Aorta (tissue), 5 donors: ENCODE measurements at regions not wholly inside any gene's neighbourhood (a gene's known extent, or its start where the extent isn't known, plus 50 kb on each side); places are given as distances from the start of the nearest gene placed in this dataset.

Source experiments
- ATAC-seq: fragments of 200-7000 bp; cut with Tn5 transposase; one replicate; pipeline ENCODE4 v1.9.1; 2022; ENCODE audit warnings: moderate library complexity; ENCODE audit not compliant: low FRiP score
- DNase-seq, 2 donors: peaks; one replicate each; pipeline ENCODE4 v3.0.0-alpha.2; 2020
- H3K27ac ChIP-seq, 2 donors: one replicate each; pipeline ENCODE4 v1.5.1; 2013; ENCODE audit warnings: low read length in 2 of 2, mild to moderate bottlenecking in 2 of 2, moderate library complexity in 2 of 2, control low read depth in 1 of 2, inconsistent platforms in 1 of 2, low read depth in 1 of 2
- H3K27me3 ChIP-seq, 2 donors: one replicate each; pipeline ENCODE4 v1.6.1; 2013; ENCODE audit warnings: control low read depth in 1 of 2, low read length in 1 of 2, mild to moderate bottlenecking in 1 of 2, moderate library complexity in 1 of 2; ENCODE audit not compliant: insufficient read depth in 2 of 2, control insufficient read depth in 1 of 2
- H3K36me3 ChIP-seq, 2 donors: one replicate each; pipeline ENCODE4 v1.6.1; 2013; ENCODE audit warnings: control low read depth in 1 of 2, low read length in 1 of 2, mild to moderate bottlenecking in 1 of 2; ENCODE audit not compliant: insufficient read depth in 2 of 2, control insufficient read depth in 1 of 2
- H3K4me1 ChIP-seq, 2 donors: one replicate each; pipeline ENCODE4 v1.6.1; 2013; ENCODE audit warnings: low read length in 2 of 2, control low read depth in 1 of 2, mild to moderate bottlenecking in 1 of 2, moderate library complexity in 1 of 2; ENCODE audit not compliant: insufficient read depth in 2 of 2, control insufficient read depth in 1 of 2
- H3K4me3 ChIP-seq, 2 donors: one replicate each; pipeline ENCODE4 v1.5.1; 2013; ENCODE audit warnings: low read length in 2 of 2, control low read depth in 1 of 2, mild to moderate bottlenecking in 1 of 2
- H3K9me3 ChIP-seq: one replicate; pipeline ENCODE4 v1.6.1; 2013; ENCODE audit warnings: mild to moderate bottlenecking, low read length; ENCODE audit not compliant: control insufficient read depth
- WGBS, 2 donors: extraction: QIAGEN DNeasy Blood & Tissue Kit; methylation state at CpG; one replicate each; pipeline ENCODE4 v1.1.7; 2013; 5-methylcytosine and 5-hydroxymethylcytosine counted together
- intact Hi-C, 2 donors: fragments of 100-400 bp; cut with DNase I; formaldehyde crosslinking; loops; one replicate each; pipeline versions ENCODE4 v1.14.2 to v1.15.0; 2022
- donor health status: healthy with polysubstance abuse.
- donor health status: Bipolar disorder and iron deficiency.
- donor health status: DM: no; HTN: no; CAD: no.
- donor health status: DM: no; HTN: no; CAD: no.
- donor health status: DM: yes; HTN: yes; CAD: no.

GRCh38 chr3:55376753-55377347, 110.3 kb downstream of the WNT5A start:
- H3K4me1 ChIP-seq: no peaks in the 10 kb centered on the region
- DNase-seq: no peak
- no peak overlapping the region for H3K27ac ChIP-seq
- H3K36me3 ChIP-seq: no peaks in the 10 kb centered on the region
- ATAC-seq: no peak
- H3K4me3 ChIP-seq: no peak overlapping the region
- H3K9me3 ChIP-seq: no peaks in the 10 kb centered on the region
- WGBS, 2 donors: 82 to 87% methylated on average over 3 of the region's 3 CpGs
- intact Hi-C loops: no loop called here
- no peaks in the 10 kb centered on the region for H3K27me3 ChIP-seq

- H3K27me3 ChIP-seq: no peaks in the 10 kb centered on the region
- 94 to 95% methylated on average over 5 of the region's 5 CpGs for WGBS, 2 donors
- no peak overlapping the region for H3K27ac ChIP-seq
- H3K4me3 ChIP-seq: no peak overlapping the region
- no peaks in the 10 kb centered on the region for H3K36me3 ChIP-seq
- ATAC-seq: no peak
- no peaks in the 10 kb centered on the region for H3K9me3 ChIP-seq
- H3K4me1 ChIP-seq: no peaks in the 10 kb centered on the region
- intact Hi-C loops: no loop called here
- DNase-seq: no peak
Observed at GRCh38 chr3:55373423-55373822, 113.7 kb downstream of the WNT5A start.

- Histone ChIP-seq H3K27me3 (no peaks in the 10 kb centered on the region), H3K9me3 (no peaks in the 10 kb centered on the region), H3K4me1 (no peaks in the 10 kb centered on the region), H3K36me3 (no peaks in the 10 kb centered on the region), H3K4me3 (no peak overlapping the region), H3K27ac (no peak overlapping the region)
- DNase-seq: no peak
- no peak for ATAC-seq
- intact Hi-C loops: no loop called here
- 5 to 8% methylated on average over 12 of the region's 12 CpGs for WGBS, 2 donors
Observed at GRCh38 chr3:55370272-55370671, 116.8 kb downstream of the WNT5A start.

GRCh38 chr3:55369141-55369847, 117.8 kb downstream of the WNT5A start:
- Histone ChIP-seq H3K27me3 (no peaks in the 10 kb centered on the region), H3K27ac (no peak overlapping the region), H3K36me3 (no peaks in the 10 kb centered on the region), H3K4me3 (no peak overlapping the region), H3K9me3 (no peaks in the 10 kb centered on the region), H3K4me1 (no peaks in the 10 kb centered on the region)
- ATAC-seq (no peak), DNase-seq (no peak)
- intact Hi-C loops: no loop called here
- 17 to 26% methylated on average over 10 of the region's 10 CpGs for WGBS, 2 donors

GRCh38 chr3:55368366-55368765, 118.7 kb downstream of the WNT5A start:
- H3K27me3 ChIP-seq: no peaks in the 10 kb centered on the region
- ATAC-seq (no peak), DNase-seq (no peak)
- intact Hi-C loops: no loop called here
- H3K36me3 ChIP-seq: no peaks in the 10 kb centered on the region
- H3K27ac ChIP-seq: no peak overlapping the region
- no peaks in the 10 kb centered on the region for H3K4me1 ChIP-seq
- no peak overlapping the region for H3K4me3 ChIP-seq
- WGBS, 2 donors: 49 to 62% methylated on average over 6 of the region's 6 CpGs
- H3K9me3 ChIP-seq: no peaks in the 10 kb centered on the region

- H3K4me1 ChIP-seq: no peaks in the 10 kb centered on the region
- no peak overlapping the region for H3K4me3 ChIP-seq
- intact Hi-C loops: no loop called here
- DNase-seq: no peak
- H3K27ac ChIP-seq: no peak overlapping the region
- 20 to 24% methylated on average over 2 of the region's 2 CpGs for WGBS, 2 donors
- ATAC-seq: no peak
- no peaks in the 10 kb centered on the region for H3K36me3 ChIP-seq
- H3K27me3 ChIP-seq: no peaks in the 10 kb centered on the region
- H3K9me3 ChIP-seq: no peaks in the 10 kb centered on the region
Observed at GRCh38 chr3:55367384-55367783, 119.7 kb downstream of the WNT5A start.

GRCh38 chr3:55364421-55364820, 122.7 kb downstream of the WNT5A start:
- Histone ChIP-seq H3K4me3 (no peak overlapping the region), H3K27ac (no peak overlapping the region), H3K9me3 (no peaks in the 10 kb centered on the region), H3K27me3 (no peaks in the 10 kb centered on the region), H3K4me1 (no peaks in the 10 kb centered on the region), H3K36me3 (no peaks in the 10 kb centered on the region)
- DNase-seq (no peak), ATAC-seq (no peak)
- intact Hi-C loops: no loop called here
- 79 to 85% methylated on average over 4 of the region's 4 CpGs for WGBS, 2 donors

GRCh38 chr3:55362210-55362960, 124.7 kb downstream of the WNT5A start:
- ATAC-seq (no peak), DNase-seq (no peak)
- 93 to 97% methylated on average over 3 of the region's 3 CpGs for WGBS, 2 donors
- no peaks in the 10 kb centered on the region for H3K4me1 ChIP-seq
- H3K9me3 ChIP-seq: no peaks in the 10 kb centered on the region
- no peak overlapping the region for H3K4me3 ChIP-seq
- no peaks in the 10 kb centered on the region for H3K36me3 ChIP-seq
- H3K27me3 ChIP-seq: no peaks in the 10 kb centered on the region
- no peak overlapping the region for H3K27ac ChIP-seq
- intact Hi-C loops: no loop called here

- no peak for DNase-seq
- Histone ChIP-seq H3K9me3 (no peaks in the 10 kb centered on the region), H3K4me3 (no peak overlapping the region), H3K4me1 (no peaks in the 10 kb centered on the region), H3K27ac (no peak overlapping the region), H3K27me3 (no peaks in the 10 kb centered on the region), H3K36me3 (no peaks in the 10 kb centered on the region)
- 20 to 25% methylated on average over 1 of the region's 1 CpG for WGBS, 2 donors
- intact Hi-C loops: no loop called here
- ATAC-seq: no peak
Observed at GRCh38 chr3:55357796-55358195, 129.3 kb downstream of the WNT5A start.
